Activated CD8-positive, alpha-beta memory T cell treated with anti-CD3 and anti-CD28 coated beads for 24 hours (primary cell): ENCODE measurements at regions not wholly inside any gene's neighbourhood (a gene's known extent, or its start where the extent isn't known, plus 50 kb on each side); places are given as distances from the start of the nearest gene placed in this dataset.

ENCODE experiments used
- DNase-seq: peaks from one replicate; pipeline ENCODE4 v3.0.0-alpha.2; 2020

DNA sequence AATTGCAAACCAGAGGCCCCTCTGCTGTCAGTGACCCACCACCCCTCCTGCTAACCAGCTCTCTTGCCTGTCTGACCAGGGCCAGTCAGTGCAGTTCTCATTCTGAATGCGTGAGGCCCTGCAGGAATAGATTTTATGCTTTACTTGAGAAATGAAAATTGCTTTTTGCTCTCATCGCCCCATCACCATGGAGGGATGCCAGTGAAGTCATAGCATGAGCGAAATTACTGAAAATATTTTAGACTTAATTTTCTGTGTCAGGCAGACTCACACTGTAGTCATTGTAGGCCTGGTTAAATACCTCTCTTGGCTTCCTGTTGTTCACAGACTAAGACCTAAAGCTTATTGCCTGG, 490.5 kb upstream of the CDH5 start:
- DNase-seq, result no peak

DNA sequence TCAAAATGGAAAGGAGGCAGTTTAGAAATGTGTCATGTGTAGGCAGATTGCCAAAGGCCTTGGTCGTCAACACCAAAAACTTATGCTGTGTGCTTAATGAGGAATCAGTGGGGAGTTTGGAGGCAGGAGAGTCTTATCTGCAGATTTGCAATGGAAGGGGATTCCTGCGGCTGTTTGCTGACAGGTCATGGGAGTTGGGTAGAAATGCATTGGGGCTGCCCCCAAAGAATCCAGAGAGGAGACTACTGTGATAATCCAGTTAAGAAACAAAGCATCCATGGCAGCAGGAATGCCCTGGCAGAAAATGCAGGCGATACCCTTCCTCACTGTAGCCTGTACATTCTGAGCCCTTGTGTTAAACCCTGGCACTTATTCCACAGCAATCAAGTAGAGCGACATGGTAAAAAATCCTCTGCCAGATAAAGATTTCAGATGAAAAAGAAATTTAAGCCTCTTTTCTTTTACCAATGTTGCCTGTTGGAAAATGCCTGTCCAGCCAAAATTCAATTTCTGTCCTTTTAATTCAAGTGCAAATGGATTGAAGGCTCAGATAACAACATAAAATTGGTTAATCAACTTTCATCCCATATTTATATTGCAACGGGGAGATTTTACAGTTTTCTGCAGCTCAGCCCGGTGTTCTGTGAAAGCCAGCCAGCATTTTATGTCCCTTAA, 491.0 kb upstream of the CDH5 start:
- DNase-seq, result no peak

DNA sequence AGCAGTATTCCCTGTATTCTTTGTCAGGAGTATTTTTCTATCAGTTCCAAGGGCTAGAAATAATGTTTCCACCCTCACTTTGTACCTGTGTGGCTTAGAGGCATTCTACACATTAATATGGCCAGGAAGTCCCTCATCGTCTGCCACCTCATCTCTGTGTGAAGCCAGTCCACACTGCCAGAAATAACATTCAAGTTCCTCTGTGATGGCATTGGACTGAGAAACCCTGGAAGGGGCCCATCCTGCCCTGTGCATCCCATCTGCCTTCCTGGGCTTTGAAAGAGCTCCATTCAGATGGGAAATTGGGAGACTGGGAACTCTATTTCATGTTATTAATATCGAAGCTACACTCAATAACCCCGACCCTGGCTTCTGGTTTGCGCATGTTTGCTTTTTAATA, 497.2 kb upstream of the CDH5 start:
- no peak for DNase-seq

DNA sequence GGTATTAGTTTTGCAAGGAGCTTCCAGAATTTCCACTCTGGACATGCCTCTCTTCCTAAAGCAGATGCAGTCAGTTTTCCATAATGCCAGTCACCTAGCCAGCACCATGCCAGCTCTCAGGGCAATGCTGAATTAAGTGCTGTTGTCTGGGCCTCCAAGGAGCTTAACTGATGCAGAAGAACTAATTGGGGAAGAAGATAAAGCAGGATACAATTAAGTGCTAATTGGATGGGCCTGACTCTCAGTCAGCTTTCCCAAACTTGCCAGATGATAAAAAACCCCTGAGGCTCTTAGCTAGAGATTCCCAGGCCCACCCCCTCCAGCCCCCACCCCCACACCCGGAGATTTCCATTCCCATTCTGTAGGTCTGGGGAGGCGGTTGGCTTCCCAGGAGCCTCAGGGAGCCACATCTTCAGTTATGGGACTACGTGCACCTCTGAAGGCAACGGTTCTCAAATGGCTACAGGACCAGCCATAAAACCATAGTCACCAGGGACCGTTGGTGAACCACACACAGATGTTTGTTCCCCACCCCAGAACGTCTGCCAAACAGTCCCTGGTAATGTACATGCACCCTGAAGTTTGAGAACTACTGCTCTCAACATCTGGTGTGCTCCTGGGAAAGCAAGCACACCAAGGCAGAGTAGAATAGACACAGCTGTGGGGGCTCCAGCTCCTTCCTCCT, 499.1 kb upstream of the CDH5 start:
- DNase-seq, result no peak

DNA sequence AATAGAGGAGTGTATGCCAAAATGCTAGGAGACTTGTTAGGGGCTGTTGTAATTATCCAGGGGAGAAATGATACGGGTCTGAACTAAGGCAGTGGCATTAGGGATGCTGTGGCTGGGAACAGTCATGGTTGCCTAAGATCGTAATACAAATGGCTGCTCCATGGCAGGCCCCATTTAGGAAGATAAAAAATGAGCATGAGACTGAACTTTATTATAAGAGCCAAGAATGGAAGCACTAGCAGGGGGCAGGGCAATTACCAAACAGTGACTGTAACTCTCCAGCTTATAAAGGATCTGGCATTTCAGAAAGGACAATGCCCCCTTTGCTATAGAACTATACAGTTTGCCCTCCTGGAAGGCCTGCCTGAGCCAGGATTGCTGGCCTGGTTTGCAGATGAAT, 503.3 kb upstream of the CDH5 start:
- DNase-seq, result no peak

DNA sequence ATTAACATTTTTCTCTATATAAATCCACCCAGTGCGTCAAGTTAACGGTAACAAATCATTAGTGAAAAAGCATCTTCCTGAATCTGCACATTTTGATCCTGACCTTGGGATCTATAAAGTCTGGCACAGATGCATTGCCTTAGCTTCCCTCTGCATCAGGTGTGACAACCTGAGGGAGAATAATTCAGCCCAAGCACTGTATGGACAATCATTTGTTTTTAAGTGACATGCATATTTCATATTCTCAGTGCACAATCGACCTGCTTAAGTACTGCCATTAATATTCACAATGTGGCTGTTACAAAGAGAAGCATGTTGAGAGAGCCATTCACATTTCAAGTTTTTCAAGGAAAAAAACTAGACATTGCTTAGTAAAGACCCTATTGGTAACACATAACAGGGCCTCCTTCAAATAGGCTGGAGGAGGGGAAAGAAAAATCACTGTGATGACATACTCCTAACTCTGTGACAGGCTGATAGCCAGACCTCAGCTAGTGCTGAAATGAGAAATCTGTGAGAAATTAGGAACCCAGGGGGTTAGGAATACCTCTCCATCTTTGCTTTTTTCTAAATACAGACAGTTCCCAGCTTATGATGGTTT, 505.3 kb upstream of the CDH5 start:
- no peak for DNase-seq

DNA sequence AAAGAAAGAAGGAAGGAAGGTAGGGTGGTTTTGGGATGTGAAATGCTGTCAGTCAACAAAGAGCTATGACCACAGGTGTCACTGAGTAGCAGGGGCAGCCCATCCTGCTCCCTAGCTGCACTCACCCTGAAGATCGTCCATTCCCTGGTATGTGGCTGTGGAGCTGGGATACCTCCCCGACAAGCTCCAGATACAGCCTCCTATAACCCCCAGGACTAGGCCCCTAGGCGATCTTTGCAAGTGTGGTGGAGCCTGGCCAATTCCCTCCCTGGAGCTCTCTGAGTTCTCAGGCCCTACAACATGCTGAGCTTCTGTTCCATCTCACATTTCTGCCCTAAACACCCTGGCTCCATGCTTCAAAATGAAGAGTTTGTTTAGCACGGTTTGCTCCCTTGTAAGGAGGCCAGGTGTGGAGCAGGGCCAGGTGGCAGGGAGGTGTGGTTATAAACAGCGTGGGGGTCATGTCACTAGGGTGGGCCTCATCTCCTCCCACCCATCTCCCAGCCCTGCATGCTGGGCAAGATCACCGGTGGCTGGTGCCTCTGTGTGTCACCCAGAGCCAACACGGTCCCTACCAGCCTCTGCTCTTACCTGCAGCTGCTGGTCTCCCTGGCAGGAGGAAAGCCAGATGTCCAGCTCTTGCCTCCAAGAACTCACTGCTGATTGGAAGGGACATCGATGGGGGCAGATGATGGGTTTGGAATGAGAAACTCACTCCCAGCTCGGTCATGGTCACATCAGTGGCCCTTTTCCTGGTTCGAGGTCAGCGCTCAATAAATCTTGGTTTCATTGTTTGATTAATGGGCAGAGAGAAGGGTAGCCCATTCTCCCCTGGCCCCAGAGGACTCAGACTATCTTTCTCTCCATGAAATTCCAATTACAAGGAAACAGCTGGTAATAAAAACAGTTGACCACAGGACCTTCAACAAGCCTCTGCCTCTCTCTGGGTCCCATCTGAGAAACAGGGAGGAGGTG, 511.0 kb upstream of the CDH5 start:
- DNase-seq, result no peak

DNA sequence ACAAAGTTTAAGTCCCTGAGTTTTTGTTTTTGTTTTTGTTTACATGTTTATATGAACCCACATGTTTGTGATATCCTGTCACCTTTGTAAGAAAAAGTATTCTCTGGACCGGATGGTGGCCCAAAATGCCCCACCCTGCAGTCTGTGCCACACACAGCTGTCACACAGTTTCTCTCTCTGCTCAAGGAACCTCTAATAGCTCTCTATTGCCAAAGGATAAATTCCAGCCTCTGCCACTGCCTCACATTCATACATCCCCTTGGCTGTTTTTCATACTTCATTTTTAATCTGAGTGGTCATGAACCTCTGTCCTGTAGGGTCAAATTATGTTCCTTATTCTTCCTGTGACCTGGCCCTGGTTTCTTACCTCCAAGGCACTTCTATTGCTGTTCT, 520.3 kb upstream of the CDH5 start:
- no peak for DNase-seq

DNA sequence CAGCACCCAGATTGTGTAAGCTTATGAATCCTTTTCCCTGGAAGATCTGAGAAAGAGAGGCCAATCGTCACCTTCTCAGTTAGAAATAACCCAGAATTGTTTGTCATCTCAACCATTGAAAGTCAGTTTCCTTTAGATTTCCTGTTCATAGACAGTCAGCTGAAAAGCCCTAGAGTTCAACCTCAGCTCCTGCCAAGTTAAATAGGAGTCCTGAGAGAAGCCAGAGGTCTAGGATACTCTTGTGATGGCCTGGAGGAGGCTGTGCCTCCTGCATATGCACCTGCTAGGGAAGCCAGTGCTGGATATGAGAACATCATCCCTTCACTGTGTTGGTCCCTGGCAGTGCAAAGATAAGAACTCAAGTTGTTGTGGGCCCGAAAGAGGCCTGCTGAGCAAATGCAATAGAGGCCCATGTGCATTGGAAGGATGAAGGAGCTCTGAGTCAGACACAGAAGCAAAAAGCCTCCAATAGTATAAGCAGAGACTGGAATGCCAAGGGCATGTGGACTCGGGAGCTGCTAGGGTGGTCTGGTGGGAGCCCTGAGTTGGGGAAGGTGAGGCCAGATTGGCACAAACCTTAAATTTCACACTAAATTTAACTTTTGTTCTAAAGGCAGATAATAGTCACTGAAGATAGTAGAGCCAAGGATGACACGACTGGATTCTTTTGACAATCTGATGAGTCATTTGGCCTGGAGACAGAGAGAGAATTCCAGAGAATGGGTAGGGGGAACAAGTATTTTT, 520.9 kb upstream of the CDH5 start:
- DNase-seq, result no peak

DNA sequence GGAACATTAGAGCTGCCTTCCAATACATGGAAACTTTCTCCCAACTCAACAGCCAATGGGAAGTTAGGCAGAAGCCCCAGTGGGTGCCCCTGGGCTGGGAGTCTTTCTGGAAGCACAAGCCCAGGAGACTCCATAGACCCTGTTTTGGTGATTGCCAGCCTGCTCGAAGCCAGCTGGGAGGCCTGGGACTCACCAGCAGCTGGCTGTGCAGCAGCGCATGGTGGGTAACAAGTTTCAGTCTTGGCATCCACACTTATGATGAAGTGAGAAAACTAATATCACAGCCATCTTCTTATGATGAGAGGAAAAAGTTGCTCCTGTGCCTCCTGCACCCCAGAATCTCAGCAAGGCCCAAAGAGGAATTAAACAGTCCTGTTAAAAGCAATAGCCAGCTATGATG, 522.5 kb upstream of the CDH5 start:
- no peak for DNase-seq

DNA sequence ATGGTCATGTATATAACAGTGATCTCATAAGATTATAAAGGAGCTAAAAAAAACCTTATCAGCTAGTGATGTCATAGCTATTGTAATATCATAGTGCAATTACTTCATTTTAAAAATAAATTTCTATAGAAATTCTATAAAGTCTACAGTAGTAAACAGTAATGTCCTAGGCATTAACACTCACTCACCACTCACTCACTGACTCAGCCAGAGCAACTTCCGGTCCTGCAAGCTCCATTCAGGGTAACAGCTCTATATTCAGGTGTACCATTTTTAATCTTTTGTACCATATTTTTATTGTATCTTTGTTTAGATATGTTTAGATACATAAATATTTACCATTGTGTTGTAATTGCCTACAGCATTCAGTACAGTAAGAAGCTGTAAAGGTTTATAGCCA, 524.4 kb upstream of the CDH5 start:
- DNase-seq, result no peak

DNA sequence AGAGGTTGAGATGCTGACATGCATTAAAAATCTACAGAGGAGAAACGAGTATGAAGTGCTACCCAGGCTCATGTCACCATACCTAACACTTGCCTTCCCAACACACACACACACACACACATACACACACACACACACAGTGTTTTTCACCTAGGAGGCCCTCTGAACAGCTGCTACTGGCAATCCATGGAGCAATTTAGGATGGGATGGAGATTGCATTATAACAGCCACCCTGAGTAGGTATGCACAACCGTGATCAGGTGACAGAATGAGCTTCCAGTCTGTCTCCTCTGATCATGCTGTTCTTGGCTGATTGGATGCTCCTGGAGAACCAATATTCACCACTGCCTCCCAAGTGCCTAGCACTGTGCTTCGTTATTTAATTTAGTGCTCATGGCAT, 528.5 kb upstream of the CDH5 start:
- DNase-seq, result no peak

DNA sequence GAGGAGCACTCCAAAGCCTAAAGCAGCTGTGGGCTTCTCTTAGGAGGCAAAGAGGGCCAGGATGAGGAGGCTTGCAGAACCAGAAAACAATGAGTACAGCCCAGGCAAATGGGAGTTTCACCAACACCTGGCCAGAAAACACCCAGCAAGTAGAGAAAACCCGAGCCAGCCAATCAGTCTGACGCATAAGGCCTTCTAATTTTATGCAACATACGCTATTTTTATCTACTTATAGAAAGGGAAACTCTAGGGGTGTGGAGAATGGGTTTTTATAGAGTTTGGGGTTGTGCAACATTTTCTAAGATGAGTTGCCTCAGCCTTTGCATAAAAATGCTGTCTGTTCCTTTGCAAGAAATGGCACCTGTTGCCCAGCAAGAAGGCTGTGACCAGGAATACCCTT, 529.0 kb upstream of the CDH5 start:
- no peak for DNase-seq

DNA sequence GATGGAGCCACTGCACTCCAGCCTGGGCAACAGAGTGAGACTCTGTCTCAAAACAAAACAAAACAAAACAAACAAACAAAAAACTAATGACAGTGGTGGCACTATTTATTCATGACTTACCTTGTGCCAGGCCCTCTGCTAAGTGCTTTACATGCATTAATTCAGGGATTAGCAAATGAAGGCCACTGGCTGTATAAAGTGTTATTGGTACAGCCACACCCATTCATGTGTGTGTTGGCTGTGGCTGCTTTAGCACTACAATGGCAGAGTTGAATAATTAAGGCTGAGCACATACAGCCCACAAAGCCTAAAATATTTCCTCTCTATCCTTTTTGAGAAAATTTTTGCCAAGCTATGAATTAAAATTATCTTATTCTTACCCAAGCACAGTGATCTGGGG, 531.8 kb upstream of the CDH5 start:
- DNase-seq, result no peak

DNA sequence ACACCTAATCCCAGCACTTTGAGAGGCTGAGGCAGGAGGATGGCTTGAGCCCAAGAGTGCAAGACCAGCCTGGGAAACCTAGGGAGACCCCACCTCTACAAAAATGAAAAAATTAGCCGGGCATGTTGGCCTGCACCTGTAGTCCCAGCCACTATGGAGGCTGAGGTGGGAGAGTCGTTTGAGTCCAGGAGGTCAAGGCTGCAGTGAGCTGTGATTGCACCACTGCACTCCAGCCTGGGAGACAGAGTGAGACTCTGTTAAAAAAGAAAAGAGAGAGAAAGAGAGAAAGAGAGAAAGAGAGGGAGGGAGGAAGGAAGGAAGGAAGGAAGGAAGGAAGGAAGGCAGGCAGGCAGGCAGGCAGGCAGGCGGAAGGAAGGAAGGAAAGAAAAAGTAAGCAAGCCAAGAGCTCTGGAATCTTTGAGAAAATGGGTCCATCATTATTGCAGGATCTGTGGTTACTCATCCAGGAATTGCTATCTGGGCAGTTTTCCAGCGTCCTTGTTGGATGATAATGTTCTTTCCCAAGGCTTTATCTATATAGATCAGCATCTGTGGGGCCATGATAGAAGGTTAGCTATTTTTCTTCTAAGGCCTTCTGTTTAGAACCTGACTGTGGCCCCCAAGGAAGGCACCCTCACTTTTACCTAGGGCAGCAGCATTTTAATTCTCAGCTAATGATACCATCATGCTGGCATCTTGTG, 533.2 kb upstream of the CDH5 start:
- no peak for DNase-seq

DNA sequence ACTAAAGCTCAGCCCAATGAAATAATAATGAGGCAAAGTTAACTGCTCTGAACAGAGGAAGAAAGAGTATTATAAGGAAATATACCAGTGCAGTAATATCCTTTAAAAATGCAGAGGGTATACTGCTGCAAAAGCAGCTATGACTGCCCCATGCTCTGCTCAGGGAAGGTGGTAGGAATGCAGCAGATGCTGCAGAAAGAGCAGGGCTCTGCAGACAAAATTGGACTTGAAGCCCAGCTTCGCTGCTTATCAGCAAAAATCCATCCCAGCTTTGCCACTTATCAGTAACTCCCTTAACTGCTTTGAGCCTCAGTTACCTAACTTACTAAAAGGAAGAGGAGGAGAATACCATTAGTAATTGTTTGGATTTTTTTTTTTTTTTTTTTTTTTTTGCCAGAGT, 533.8 kb upstream of the CDH5 start:
- DNase-seq, result no peak

DNA sequence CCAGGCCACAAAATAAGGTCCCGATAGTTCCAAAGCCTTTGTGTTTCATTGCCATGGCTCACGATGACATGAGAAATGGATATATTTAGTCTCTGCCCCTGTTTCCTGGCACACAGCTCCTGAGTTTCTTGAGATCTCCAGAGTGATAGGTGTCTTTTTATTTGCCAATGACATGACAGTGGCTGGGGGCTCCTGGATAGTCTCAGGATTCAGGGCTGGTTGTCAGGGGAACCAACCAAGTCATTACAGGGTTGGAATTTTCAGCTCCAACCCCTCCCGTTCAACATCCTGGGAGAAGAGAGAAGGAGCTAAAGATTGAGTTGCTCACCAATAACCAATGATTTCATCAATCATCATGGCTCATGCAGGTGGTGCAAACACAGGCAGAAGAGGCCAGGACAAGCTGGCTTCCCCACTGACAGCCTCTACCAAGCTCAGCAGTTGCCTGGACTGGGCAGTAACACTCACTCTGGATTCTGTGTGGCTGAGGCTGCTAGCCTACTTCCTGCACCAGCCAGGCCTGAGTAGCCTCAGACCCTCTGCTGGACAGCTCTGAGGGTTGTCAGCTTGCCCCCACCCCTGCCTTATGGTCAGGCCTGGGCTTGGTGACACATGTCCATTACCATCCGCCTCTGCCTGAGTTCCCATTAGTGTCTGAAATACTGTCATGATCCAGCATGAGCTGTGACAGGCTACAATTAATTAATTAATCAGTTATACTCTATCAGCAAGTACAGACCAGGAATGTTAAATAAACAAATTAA, 534.4 kb upstream of the CDH5 start:
- DNase-seq, result no peak

DNA sequence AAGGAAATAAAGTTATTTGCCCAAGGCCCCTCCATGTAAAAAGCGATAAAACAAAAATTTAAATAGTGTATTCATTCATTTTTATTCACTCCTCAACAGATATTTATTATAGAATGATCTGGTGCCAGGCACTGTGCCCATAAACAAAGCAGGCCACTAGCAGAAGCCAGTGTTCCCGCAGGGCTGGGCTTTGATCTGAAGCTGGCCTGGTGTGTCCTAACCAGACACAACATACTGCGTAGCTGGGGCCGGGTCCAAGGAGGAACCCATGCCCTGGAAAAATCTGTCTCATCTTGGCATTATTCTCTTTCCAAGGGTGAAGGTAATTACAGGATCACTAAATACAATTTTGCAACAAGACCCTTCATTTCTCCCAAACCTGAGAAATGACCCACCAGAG, 537.4 kb upstream of the CDH5 start:
- no peak for DNase-seq

DNA sequence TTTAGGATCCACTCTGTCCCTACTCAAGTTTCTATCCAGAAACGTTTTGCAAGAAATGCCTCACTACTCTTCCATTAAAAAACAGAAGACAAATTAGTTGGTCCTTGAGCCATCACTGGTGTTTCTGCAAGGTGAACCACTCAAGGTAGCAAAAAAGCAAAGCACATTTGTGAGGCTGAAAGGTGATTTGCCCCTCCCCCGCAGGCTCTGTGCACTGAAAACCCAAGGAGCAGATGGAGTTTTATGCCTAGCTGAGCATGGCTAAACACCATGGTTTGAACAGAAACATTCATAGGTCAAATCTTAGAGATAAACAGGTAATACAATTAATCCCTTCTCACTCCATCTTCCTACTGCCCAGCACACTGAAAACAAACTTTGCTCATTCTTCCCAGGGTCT, 538.2 kb upstream of the CDH5 start:
- DNase-seq, result no peak

DNA sequence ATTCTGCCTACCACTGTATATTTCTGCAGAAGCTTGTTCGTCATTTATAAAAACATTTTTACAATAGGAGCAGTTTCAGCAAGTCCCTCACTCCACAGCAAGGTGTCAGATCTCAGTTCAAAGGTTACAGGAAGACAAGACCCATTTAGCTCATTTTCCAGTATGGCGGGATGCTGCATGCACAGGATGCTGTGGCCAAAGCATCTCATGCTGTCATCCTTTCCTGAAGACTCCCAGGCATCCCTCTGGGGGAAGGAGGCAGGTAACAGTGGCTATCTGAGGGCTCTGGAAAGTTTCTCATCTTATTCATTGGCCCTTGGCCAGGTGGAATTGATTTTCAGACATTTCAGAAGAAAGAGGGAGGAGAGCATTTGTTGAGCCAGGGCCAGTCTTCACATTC, 539.3 kb upstream of the CDH5 start:
- DNase-seq, result no peak

DNA sequence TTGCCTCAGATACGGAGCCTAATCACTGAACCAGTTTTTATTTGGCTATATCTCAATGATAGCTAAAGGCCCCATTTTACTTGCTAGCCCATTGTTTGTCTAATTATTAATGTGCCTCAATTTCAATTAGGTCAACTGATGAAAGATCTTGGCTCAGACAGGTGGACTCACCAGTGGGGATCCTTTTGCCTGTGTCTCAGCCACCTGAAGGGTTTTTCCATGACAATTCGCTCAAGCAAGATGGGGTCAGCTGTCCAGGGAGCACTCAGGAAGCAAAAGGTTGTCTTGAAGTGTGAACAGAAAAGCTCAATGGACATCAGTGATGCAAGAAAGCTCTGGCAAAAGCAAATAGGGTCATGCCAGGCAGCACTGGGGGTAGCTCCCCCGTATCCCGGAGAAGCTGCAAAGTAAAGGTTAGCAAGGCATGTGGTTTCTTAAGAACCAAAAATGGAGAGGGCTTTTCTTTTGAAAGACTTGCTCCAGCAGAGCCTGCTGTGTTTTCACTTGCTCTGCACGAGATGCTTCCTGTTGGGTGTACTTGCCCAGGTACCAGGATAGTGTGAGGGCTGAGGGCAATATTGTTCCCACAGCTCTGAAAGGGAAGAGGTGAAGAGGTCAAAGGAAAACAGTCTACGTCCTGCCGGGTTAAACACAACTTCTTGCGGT, 541.2 kb upstream of the CDH5 start:
- DNase-seq, result no peak
